B cell (primary cell): ENCODE measurements at regions not wholly inside any gene's neighbourhood (a gene's known extent, or its start where the extent isn't known, plus 50 kb on each side); places are given as distances from the start of the nearest gene placed in this dataset.

ENCODE experiments used
- ATAC-seq: fragments of 200-7000 bp; cut with Tn5 transposase; one replicate; pipeline ENCODE4 v1.10.0; 2021; ENCODE audit warnings: low read depth, mild to moderate bottlenecking, moderate number of reproducible peaks, moderate library complexity
- CTCF ChIA-PET: fragments of 350-600 bp; sonication (Branson Sonifier 250); formaldehyde crosslinking; loops from one replicate; lab custom pipeline; 2021; ENCODE audit warnings: antibody characterized with exemption, inconsistent platforms; lab: Charles Lee
- POLR2A ChIA-PET: fragments of 350-600 bp; sonication (Branson Sonifier 250); formaldehyde crosslinking; loops from one replicate; lab custom pipeline; 2021; ENCODE audit warnings: antibody characterized with exemption; lab: Charles Lee
- DNase-seq: peaks from one replicate; pipeline ENCODE4 v3.0.0; 2013
- H2AFZ ChIP-seq: 2 replicates; pipeline ENCODE4 v1.6.1; 2012; ENCODE audit warnings: mild to moderate bottlenecking, low read depth, low read length; ENCODE audit not compliant: insufficient read depth, poor library complexity, severe bottlenecking
- H3K27ac ChIP-seq, 2 donors: 1 replicate in 1 of 2; 2 replicates in 1 of 2; pipeline ENCODE4 v1.5.1; 2012 to 2013; ENCODE audit warnings: low read length in 2 of 2, mild to moderate bottlenecking in 2 of 2, moderate library complexity in 1 of 2
- H3K27me3 ChIP-seq, 4 experiments: fragments of 200-600 bp in 1 of 4; sonication (generic) in 1 of 4; replicated peaks in 1 of 4; 1 replicate in 2 of 4; 2 replicates in 2 of 4; pipeline versions ENCODE4 v1.6.1 to v1.7.0; 2013 to 2016; ENCODE audit warnings: low read length in 3 of 4, mild to moderate bottlenecking in 2 of 4, mixed read lengths in 1 of 4, moderate library complexity in 1 of 4; ENCODE audit not compliant: insufficient read depth in 4 of 4, control insufficient read depth in 3 of 4; ENCODE audit errors: control extremely low read depth in 1 of 4
- H3K36me3 ChIP-seq, 2 experiments: replicated peaks in 1 of 2; 1 replicate in 1 of 2; 2 replicates in 1 of 2; pipeline versions ENCODE4 v1.6.1 to v1.7.1; 2013; ENCODE audit warnings: low read length in 1 of 2; ENCODE audit not compliant: insufficient read depth in 2 of 2, control insufficient read depth in 1 of 2; ENCODE audit errors: control extremely low read depth in 1 of 2, extremely low read depth in 1 of 2
- H3K4me1 ChIP-seq, 2 donors: fragments of 200-600 bp in 1 of 2; sonication (generic) in 1 of 2; 1 replicate in 1 of 2; 2 replicates in 1 of 2; pipeline versions ENCODE4 v1.5.1 to v1.6.1; 2013 to 2017; ENCODE audit warnings: low read length in 2 of 2; ENCODE audit not compliant: control insufficient read depth in 2 of 2, insufficient read depth in 2 of 2
- H3K4me2 ChIP-seq: replicated peaks from 2 replicates; pipeline ENCODE3; 2012; ENCODE audit warnings: mild to moderate bottlenecking, low read depth, low read length; ENCODE audit not compliant: poor library complexity, severe bottlenecking
- H3K4me3 ChIP-seq, 5 experiments: fragments of 200-600 bp in 1 of 5; sonication (generic) in 1 of 5; 1 replicate in 3 of 5; 2 replicates in 2 of 5; pipeline versions ENCODE4 v1.5.1 to v1.7.0; 2011 to 2016; ENCODE audit warnings: low read length in 4 of 5, mild to moderate bottlenecking in 4 of 5, low read depth in 2 of 5, control low read depth in 1 of 5, moderate library complexity in 1 of 5; ENCODE audit not compliant: insufficient read depth in 1 of 5; ENCODE audit errors: control extremely low read depth in 1 of 5, extremely low read depth in 1 of 5
- H3K79me2 ChIP-seq: fragments of 200-600 bp; sonication (generic); one replicate; pipeline ENCODE4 v1.6.0; 2016; ENCODE audit warnings: low read length; ENCODE audit not compliant: control insufficient read depth, insufficient read depth
- H3K9ac ChIP-seq: fragments of 200-600 bp; sonication (generic); 2 replicates; pipeline ENCODE4 v1.6.1; 2017; ENCODE audit warnings: mild to moderate bottlenecking, low read length, moderate library complexity
- H3K9me3 ChIP-seq, 3 donors: one replicate each; pipeline versions ENCODE4 v1.6.1 to v1.7.1; 2013; ENCODE audit warnings: low read length in 2 of 3; ENCODE audit not compliant: control insufficient read depth in 2 of 3, insufficient read depth in 1 of 3; ENCODE audit errors: control extremely low read depth in 1 of 3
- H4K20me1 ChIP-seq: 2 replicates; pipeline ENCODE4 v1.6.0; 2012; ENCODE audit warnings: mild to moderate bottlenecking, low read length; ENCODE audit not compliant: insufficient read depth, control insufficient read depth, poor library complexity, severe bottlenecking
- H3K27ac Mint-ChIP-seq: one replicate; pipeline ENCODE4 v1.8.0; 2021; ENCODE audit warnings: mixed read lengths
- H3K27me3 Mint-ChIP-seq: one replicate; pipeline ENCODE4 v1.8.0; 2021; ENCODE audit warnings: mixed read lengths
- H3K4me1 Mint-ChIP-seq: one replicate; pipeline ENCODE4 v1.8.0; 2021; ENCODE audit warnings: mixed read lengths
- H3K4me3 Mint-ChIP-seq: one replicate; pipeline ENCODE4 v1.8.0; 2021; ENCODE audit warnings: mixed read lengths
- H3K9me3 Mint-ChIP-seq: one replicate; pipeline ENCODE4 v1.8.0; 2022; ENCODE audit warnings: mixed read lengths; ENCODE audit not compliant: insufficient read depth
- EZH2 ChIP-seq: IDR thresholded peaks from 2 replicates; pipeline ENCODE4 v1.6.1; 2012; ENCODE audit warnings: borderline replicate concordance, low read depth, mild to moderate bottlenecking, moderate library complexity, low read length; ENCODE audit not compliant: insufficient read depth, poor library complexity, severe bottlenecking
- WGBS: methylation state at CpG from one replicate; pipeline ENCODE4 v1.1.5; 2013; ENCODE audit warnings: missing lambda C conversion rate; ENCODE audit not compliant: insufficient coverage; 5-methylcytosine and 5-hydroxymethylcytosine counted together
- intact Hi-C: fragments of 100-400 bp; cut with micrococcal nuclease; formaldehyde crosslinking; loops from one replicate; pipeline ENCODE4 v1.10.0; 2022
- TF ChIP-seq, protein P1 (sequence below): fragments of 200-600 bp; IDR thresholded peaks from one replicate; pipeline ENCODE4 v1.8.0; 2022; ENCODE audit warnings: antibody characterized with exemption, mild to moderate bottlenecking

DNA sequence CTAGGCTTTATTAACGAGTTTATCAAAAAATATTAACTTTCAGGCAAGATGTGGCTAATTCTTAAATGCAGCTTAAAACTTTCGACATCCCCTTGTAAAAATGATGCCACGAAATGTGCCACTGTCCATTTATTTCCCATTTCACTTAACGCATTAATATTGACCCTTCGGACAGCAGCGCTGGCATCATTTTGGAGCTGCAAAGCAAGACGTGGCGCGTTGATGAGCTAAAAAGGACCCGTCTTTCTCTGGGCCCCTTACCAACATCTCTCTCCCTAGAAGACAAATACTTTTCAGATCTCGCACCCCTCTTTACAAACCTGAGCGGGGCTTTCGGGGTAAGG is 367.9 kb downstream of the MTX2 start:
- no peaks in the 10 kb centered on the region for H3K9me3 ChIP-seq
- CTCF ChIA-PET: interaction anchor here (0.6 to 4.6 kb wide), 7 partner anchors 15 to 510 kb away, joined by 3 to 19 read pairs (median 6); no protein-coding TSS in a partner anchor
- peak overlapping the region; percentile 68 for H3K4me3 Mint-ChIP-seq
- intact Hi-C loops: loop anchor here (5.0 kb wide), 1 partner anchor 950 kb away; no protein-coding TSS in a partner anchor
- no peaks in the 10 kb centered on the region for H3K79me2 ChIP-seq
- H4K20me1 ChIP-seq: no peaks in the 10 kb centered on the region
- no peak overlapping the region for H3K27ac ChIP-seq
- peak overlapping the region; percentile 85 for H3K4me2 ChIP-seq
- H3K9ac ChIP-seq: no peak overlapping the region
- WGBS: 15% methylated on average over 11 of the region's 13 CpGs
- peaks cover 66% of the 10 kb centered on the region for H3K27me3 Mint-ChIP-seq
- H3K27me3 ChIP-seq: peaks cover 0 to 49% (median 37%) of the 10 kb centered on the region in 4 experiments
- H2AFZ ChIP-seq: peak overlapping the region; percentile 58
- H3K4me1 Mint-ChIP-seq: peaks cover 8% of the 10 kb centered on the region
- peak overlapping the region in 1 of 5 experiments; percentile 62 for H3K4me3 ChIP-seq
- no peak overlapping the region for H3K27ac Mint-ChIP-seq
- ATAC-seq (no peak), DNase-seq (peak; percentile 23)
- POLR2A ChIA-PET: no interaction called here
- no peaks in the 10 kb centered on the region for H3K36me3 ChIP-seq
- H3K9me3 Mint-ChIP-seq: no peaks in the 10 kb centered on the region
- TF ChIP-seq, protein P1, sequence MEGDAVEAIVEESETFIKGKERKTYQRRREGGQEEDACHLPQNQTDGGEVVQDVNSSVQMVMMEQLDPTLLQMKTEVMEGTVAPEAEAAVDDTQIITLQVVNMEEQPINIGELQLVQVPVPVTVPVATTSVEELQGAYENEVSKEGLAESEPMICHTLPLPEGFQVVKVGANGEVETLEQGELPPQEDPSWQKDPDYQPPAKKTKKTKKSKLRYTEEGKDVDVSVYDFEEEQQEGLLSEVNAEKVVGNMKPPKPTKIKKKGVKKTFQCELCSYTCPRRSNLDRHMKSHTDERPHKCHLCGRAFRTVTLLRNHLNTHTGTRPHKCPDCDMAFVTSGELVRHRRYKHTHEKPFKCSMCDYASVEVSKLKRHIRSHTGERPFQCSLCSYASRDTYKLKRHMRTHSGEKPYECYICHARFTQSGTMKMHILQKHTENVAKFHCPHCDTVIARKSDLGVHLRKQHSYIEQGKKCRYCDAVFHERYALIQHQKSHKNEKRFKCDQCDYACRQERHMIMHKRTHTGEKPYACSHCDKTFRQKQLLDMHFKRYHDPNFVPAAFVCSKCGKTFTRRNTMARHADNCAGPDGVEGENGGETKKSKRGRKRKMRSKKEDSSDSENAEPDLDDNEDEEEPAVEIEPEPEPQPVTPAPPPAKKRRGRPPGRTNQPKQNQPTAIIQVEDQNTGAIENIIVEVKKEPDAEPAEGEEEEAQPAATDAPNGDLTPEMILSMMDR: no peak
- TF ChIP-seq EZH2: no peak
- H3K4me1 ChIP-seq: peaks cover 11 to 12% of the 10 kb centered on the region in 2 donors

DNA sequence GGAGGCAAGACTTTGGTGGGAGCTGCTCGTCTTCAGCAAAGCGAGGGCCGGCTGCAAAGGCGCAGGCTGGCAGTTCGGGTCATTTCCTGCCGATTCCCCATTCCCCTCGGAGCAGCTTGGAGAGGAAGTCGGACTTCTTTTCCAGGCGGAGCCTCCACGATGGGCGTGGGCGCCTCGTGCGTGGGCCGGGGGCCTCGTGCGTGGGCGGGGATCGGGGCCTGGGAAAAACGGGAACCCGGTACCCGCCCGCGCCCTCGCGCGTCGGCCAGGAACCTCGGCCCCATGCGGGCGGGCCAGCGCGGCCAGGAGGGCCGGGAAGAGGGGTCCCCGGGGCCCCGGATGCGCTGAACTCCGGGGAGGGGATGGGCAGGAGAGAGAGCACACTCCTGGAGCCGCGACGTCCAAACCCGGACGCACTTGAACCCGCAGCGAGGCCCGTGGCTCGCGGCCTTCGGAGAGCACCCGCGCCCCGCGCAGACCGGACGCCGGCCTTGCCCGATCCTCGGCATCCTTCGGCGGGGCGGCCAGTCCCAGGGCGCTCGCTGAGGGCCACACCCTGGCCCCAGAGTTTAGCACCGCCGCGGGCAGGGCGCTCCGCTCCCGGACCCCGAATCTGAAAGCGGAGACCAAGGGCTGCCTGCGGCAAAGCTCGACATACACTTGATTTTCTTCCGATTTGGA is 368.4 kb downstream of the MTX2 start:
- peaks cover 0 to 49% (median 38%) of the 10 kb centered on the region in 4 experiments for H3K27me3 ChIP-seq
- no peaks in the 10 kb centered on the region for H4K20me1 ChIP-seq
- ChIA-PET CTCF (interaction anchor here (0.6 to 4.6 kb wide), 9 partner anchors 14 to 511 kb away, joined by 3 to 19 read pairs (median 6); no protein-coding TSS in a partner anchor), POLR2A (no interaction called here)
- no peaks in the 10 kb centered on the region for H3K79me2 ChIP-seq
- H3K4me2 ChIP-seq: peak overlapping the region; percentile 85
- H3K27ac Mint-ChIP-seq: no peak overlapping the region
- no peaks in the 10 kb centered on the region for H3K36me3 ChIP-seq
- peak; percentile 39 for TF ChIP-seq EZH2
- TF ChIP-seq, protein P1: no peak
- intact Hi-C loops: loop anchor here (1.0 to 5.0 kb wide), 3 partner anchors 83 to 950 kb away; no protein-coding TSS in a partner anchor
- peak; percentile 28 for ATAC-seq
- peaks cover 11 to 12% of the 10 kb centered on the region in 2 donors for H3K4me1 ChIP-seq
- peak overlapping the region; percentile 68 for H3K9ac ChIP-seq
- DNase-seq: peak; percentile 24
- peak overlapping the region; percentile 58 for H2AFZ ChIP-seq
- H3K4me3 ChIP-seq: peak overlapping the region in 4 of 5 experiments; percentile 31 to 62 (median 50)
- peak overlapping the region; percentile 73 for H3K4me3 Mint-ChIP-seq
- peaks cover 65% of the 10 kb centered on the region for H3K27me3 Mint-ChIP-seq
- H3K9me3 Mint-ChIP-seq: no peaks in the 10 kb centered on the region
- no peaks in the 10 kb centered on the region for H3K9me3 ChIP-seq
- WGBS: 2% methylated on average over 69 of the region's 74 CpGs
- no peak overlapping the region for H3K27ac ChIP-seq
- peaks cover 8% of the 10 kb centered on the region for H3K4me1 Mint-ChIP-seq
